ENCODE measurements at regions not wholly inside any gene's neighbourhood (a gene's known extent, or its start where the extent isn't known, plus 50 kb on each side); places are given as distances from the start of the nearest gene placed in this dataset.

DNA sequence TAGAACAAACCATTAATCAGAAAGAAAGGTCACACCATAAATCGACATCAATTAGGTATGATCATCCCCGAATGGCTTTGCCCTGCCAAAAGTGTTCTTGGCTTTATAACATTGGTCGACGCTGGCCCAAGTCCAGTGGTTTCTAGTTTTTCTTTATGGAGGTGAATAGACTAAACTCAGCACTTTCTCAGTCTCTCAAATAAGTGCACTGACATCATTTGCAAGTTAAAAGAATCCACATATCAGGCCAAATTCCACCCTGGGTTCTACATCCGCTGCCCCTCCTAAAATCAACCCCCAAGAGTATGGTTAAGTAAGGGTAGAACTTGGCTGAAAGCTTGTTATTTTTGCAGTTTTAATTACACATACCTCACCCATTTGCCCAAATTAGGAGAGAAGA is 314.3 kb downstream of the C12orf75 start:
- under 1% methylated on average over 5 of the region's 5 CpGs for WGBS (ENCODE audit: insufficient coverage, insufficient replicate concordance, low lambda C conversion rate, missing lambda C conversion rate)
- no peaks in the 10 kb centered on the region for H3K79me2 ChIP-seq (ENCODE audit: control insufficient read depth, insufficient read depth, low read length)
- H3K4me2 ChIP-seq (ENCODE audit: control insufficient read depth, insufficient read depth): no peak overlapping the region
- CTCF ChIA-PET: no interaction called here
- FAIRE-seq: no peak
- no peak for DNase-seq (ENCODE audit: low read depth, low spot score)
- RAD21 ChIA-PET (ENCODE audit: unreplicated experiment): no interaction called here
- intact Hi-C loops (cut with micrococcal nuclease; ENCODE audit: unreplicated experiment) (no loop called here), in situ Hi-C loops (cut with MboI) (no loop called here)
- no peak for ATAC-seq
- SMC1A ChIA-PET (ENCODE audit: uncharacterized antibody, unreplicated experiment): no interaction called here
- TF ChIP-seq JUNB (IDR thresholded peaks at IDR 0.05): no peak
- TF ChIP-seq ESRRA (IDR thresholded peaks at IDR 0.05; ENCODE audit: low read length): no peak
- no peak for TF ChIP-seq FOS (IDR thresholded peaks at IDR 0.05; ENCODE audit: borderline replicate concordance, extremely low read depth, insufficient read length)
- TF ChIP-seq IKZF2 (IDR thresholded peaks at IDR 0.05): no peak
- TF ChIP-seq STAT1 (conservative IDR thresholded peaks at IDR 0.05): no peak
- no peak for TF ChIP-seq NFXL1 (IDR thresholded peaks at IDR 0.05; ENCODE audit: borderline replicate concordance)
- no peak for TF ChIP-seq IKZF1 (conservative IDR thresholded peaks at IDR 0.05)
- TF ChIP-seq, protein P1, sequence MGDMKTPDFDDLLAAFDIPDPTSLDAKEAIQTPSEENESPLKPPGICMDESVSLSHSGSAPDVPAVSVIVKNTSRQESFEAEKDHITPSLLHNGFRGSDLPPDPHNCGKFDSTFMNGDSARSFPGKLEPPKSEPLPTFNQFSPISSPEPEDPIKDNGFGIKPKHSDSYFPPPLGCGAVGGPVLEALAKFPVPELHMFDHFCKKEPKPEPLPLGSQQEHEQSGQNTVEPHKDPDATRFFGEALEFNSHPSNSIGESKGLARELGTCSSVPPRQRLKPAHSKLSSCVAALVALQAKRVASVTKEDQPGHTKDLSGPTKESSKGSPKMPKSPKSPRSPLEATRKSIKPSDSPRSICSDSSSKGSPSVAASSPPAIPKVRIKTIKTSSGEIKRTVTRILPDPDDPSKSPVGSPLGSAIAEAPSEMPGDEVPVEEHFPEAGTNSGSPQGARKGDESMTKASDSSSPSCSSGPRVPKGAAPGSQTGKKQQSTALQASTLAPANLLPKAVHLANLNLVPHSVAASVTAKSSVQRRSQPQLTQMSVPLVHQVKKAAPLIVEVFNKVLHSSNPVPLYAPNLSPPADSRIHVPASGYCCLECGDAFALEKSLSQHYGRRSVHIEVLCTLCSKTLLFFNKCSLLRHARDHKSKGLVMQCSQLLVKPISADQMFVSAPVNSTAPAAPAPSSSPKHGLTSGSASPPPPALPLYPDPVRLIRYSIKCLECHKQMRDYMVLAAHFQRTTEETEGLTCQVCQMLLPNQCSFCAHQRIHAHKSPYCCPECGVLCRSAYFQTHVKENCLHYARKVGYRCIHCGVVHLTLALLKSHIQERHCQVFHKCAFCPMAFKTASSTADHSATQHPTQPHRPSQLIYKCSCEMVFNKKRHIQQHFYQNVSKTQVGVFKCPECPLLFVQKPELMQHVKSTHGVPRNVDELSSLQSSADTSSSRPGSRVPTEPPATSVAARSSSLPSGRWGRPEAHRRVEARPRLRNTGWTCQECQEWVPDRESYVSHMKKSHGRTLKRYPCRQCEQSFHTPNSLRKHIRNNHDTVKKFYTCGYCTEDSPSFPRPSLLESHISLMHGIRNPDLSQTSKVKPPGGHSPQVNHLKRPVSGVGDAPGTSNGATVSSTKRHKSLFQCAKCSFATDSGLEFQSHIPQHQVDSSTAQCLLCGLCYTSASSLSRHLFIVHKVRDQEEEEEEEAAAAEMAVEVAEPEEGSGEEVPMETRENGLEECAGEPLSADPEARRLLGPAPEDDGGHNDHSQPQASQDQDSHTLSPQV (IDR thresholded peaks at IDR 0.05): no peak
- H3K27me3 ChIP-seq (replicated peaks in 1 of 2; ENCODE audit: control insufficient read depth in 2 of 2, insufficient read depth in 2 of 2, low read length in 1 of 2): no peaks in the 10 kb centered on the region
- no peak overlapping the region for H3K27ac ChIP-seq (ENCODE audit: control insufficient read depth, insufficient read depth)
- H4K20me1 ChIP-seq (ENCODE audit: control insufficient read depth, insufficient read depth): no peaks in the 10 kb centered on the region
- no peaks in the 10 kb centered on the region for H3K4me1 ChIP-seq (ENCODE audit: control insufficient read depth, insufficient read depth, low read length)
- no TSS peak for BruUV-seq (replicated peaks)
- H3K9ac ChIP-seq (ENCODE audit: control insufficient read depth, insufficient read depth, low read length): no peak overlapping the region
- no peaks in the 10 kb centered on the region for H3K36me3 ChIP-seq (ENCODE audit: control insufficient read depth in 2 of 2, insufficient read depth in 2 of 2, low read length in 1 of 2)
- H3K4me3 ChIP-seq: no peak overlapping the region
- no peaks in the 10 kb centered on the region for H3K9me3 ChIP-seq (replicated peaks; ENCODE audit: control insufficient read depth, insufficient read depth, low read length)
- no peak overlapping the region for H2AFZ ChIP-seq (ENCODE audit: control insufficient read depth, low read depth, low read length)
- POLR2A ChIA-PET: no interaction called here
